ENCODE measurements at regions not wholly inside any gene's neighbourhood (a gene's known extent, or its start where the extent isn't known, plus 50 kb on each side); places are given as distances from the start of the nearest gene placed in this dataset.

GRCh38 chr2:129906861-129907235 lies 72.6 kb upstream of the RAB6C start:
- Histone ChIP-seq H3K79me2 (ENCODE audit: control insufficient read depth, insufficient read depth, low read length) (no peaks in the 10 kb centered on the region), H3K4me1 (ENCODE audit: control insufficient read depth, extremely low read depth, insufficient read depth, low read length) (no peaks in the 10 kb centered on the region), H3K4me3 (replicated peaks in 1 of 4; ENCODE audit: control extremely low read depth in 1 of 4, insufficient read depth in 1 of 4, low read depth in 3 of 4, low read length in 4 of 4) (no peak overlapping the region), H3K36me3 (ENCODE audit: control insufficient read depth, insufficient read depth, low read length) (no peaks in the 10 kb centered on the region), H3K27ac (ENCODE audit: insufficient read depth, low read length) (no peak overlapping the region), H3K27me3 (ENCODE audit: control insufficient read depth, insufficient read depth, low read length) (no peaks in the 10 kb centered on the region), H4K20me1 (ENCODE audit: control insufficient read depth, extremely low read depth, insufficient read depth, low read length) (no peaks in the 10 kb centered on the region), H3K9ac (ENCODE audit: insufficient read depth, low read length) (no peak overlapping the region), H3K9me3 (ENCODE audit: control insufficient read depth, insufficient read depth, low read depth, low read length) (no peaks in the 10 kb centered on the region), H2AFZ (ENCODE audit: low read length) (no peak overlapping the region), H3K4me2 (ENCODE audit: extremely low read depth, insufficient read depth, low read length) (no peak overlapping the region)
- TF ChIP-seq EZH2 (IDR thresholded peaks at IDR 0.05; ENCODE audit: low read length, missing control alignments) (no peak), CTCF (conservative IDR thresholded peaks at IDR 0.05 in 1 of 2, IDR thresholded peaks at IDR 0.05 in 1 of 2; ENCODE audit: low read depth in 1 of 2, low read length in 2 of 2) (no peak)
- DNase-seq (ENCODE audit: low read depth in 2 of 2) = no peak

- DNase-seq (ENCODE audit: low read depth in 2 of 2) = no peak
- no peaks in the 10 kb centered on the region for H3K79me2 ChIP-seq (ENCODE audit: control insufficient read depth, insufficient read depth, low read length)
- H2AFZ ChIP-seq (ENCODE audit: low read length) = no peak overlapping the region
- H3K4me2 ChIP-seq (ENCODE audit: extremely low read depth, insufficient read depth, low read length) = no peak overlapping the region
- no peak overlapping the region for H3K27ac ChIP-seq (ENCODE audit: insufficient read depth, low read length)
- H3K27me3 ChIP-seq (ENCODE audit: control insufficient read depth, insufficient read depth, low read length) = no peaks in the 10 kb centered on the region
- no peaks in the 10 kb centered on the region for H3K4me1 ChIP-seq (ENCODE audit: control insufficient read depth, extremely low read depth, insufficient read depth, low read length)
- no peaks in the 10 kb centered on the region for H3K36me3 ChIP-seq (ENCODE audit: control insufficient read depth, insufficient read depth, low read length)
- no peaks in the 10 kb centered on the region for H4K20me1 ChIP-seq (ENCODE audit: control insufficient read depth, extremely low read depth, insufficient read depth, low read length)
- no peak overlapping the region for H3K4me3 ChIP-seq (replicated peaks in 1 of 4; ENCODE audit: control extremely low read depth in 1 of 4, insufficient read depth in 1 of 4, low read depth in 3 of 4, low read length in 4 of 4)
- no peak overlapping the region for H3K9ac ChIP-seq (ENCODE audit: insufficient read depth, low read length)
- no peak for TF ChIP-seq EZH2 (IDR thresholded peaks at IDR 0.05; ENCODE audit: low read length, missing control alignments)
- TF ChIP-seq CTCF (conservative IDR thresholded peaks at IDR 0.05 in 1 of 2, IDR thresholded peaks at IDR 0.05 in 1 of 2; ENCODE audit: low read depth in 1 of 2, low read length in 2 of 2) = no peak
- H3K9me3 ChIP-seq (ENCODE audit: control insufficient read depth, insufficient read depth, low read depth, low read length) = no peaks in the 10 kb centered on the region
Measured at GRCh38 chr2:129907256-129907998, 72.0 kb upstream of the RAB6C start.

GRCh38 chr2:129908721-129909373 lies 70.6 kb upstream of the RAB6C start:
- Histone ChIP-seq H3K36me3 (ENCODE audit: control insufficient read depth, insufficient read depth, low read length) (no peaks in the 10 kb centered on the region), H3K9me3 (ENCODE audit: control insufficient read depth, insufficient read depth, low read depth, low read length) (no peaks in the 10 kb centered on the region), H3K4me3 (replicated peaks in 1 of 4; ENCODE audit: control extremely low read depth in 1 of 4, insufficient read depth in 1 of 4, low read depth in 3 of 4, low read length in 4 of 4) (no peak overlapping the region), H3K27me3 (ENCODE audit: control insufficient read depth, insufficient read depth, low read length) (no peaks in the 10 kb centered on the region), H3K9ac (ENCODE audit: insufficient read depth, low read length) (no peak overlapping the region), H2AFZ (ENCODE audit: low read length) (no peak overlapping the region), H3K4me2 (ENCODE audit: extremely low read depth, insufficient read depth, low read length) (no peak overlapping the region), H3K27ac (ENCODE audit: insufficient read depth, low read length) (no peak overlapping the region), H3K4me1 (ENCODE audit: control insufficient read depth, extremely low read depth, insufficient read depth, low read length) (no peaks in the 10 kb centered on the region), H3K79me2 (ENCODE audit: control insufficient read depth, insufficient read depth, low read length) (no peaks in the 10 kb centered on the region), H4K20me1 (ENCODE audit: control insufficient read depth, extremely low read depth, insufficient read depth, low read length) (no peaks in the 10 kb centered on the region)
- DNase-seq (ENCODE audit: low read depth in 2 of 2) = no peak
- TF ChIP-seq EZH2 (IDR thresholded peaks at IDR 0.05; ENCODE audit: low read length, missing control alignments) = no peak
- no peak for TF ChIP-seq CTCF (conservative IDR thresholded peaks at IDR 0.05 in 1 of 2, IDR thresholded peaks at IDR 0.05 in 1 of 2; ENCODE audit: low read depth in 1 of 2, low read length in 2 of 2)
